HG03097 (cell line): ENCODE measurements at regions not wholly inside any gene's neighbourhood (a gene's known extent, or its start where the extent isn't known, plus 50 kb on each side); places are given as distances from the start of the nearest gene placed in this dataset.
"Not testable (repeated sequence)": the region's sequence is repeated elsewhere in the genome, so short reads cannot be mapped to it uniquely, and the experiment has no call there.

ENCODE experiments used
- ATAC-seq: cut with Tn5 transposase; IDR thresholded peaks from one replicate; pipeline ENCODE4 v1.9.1; 2021; ENCODE audit not compliant: unreplicated experiment, low FRiP score

- no peak for ATAC-seq
These were observed 1053.1 kb downstream of the STIM2 start for GRCh38 chr4:27913738-27914137.

DNA sequence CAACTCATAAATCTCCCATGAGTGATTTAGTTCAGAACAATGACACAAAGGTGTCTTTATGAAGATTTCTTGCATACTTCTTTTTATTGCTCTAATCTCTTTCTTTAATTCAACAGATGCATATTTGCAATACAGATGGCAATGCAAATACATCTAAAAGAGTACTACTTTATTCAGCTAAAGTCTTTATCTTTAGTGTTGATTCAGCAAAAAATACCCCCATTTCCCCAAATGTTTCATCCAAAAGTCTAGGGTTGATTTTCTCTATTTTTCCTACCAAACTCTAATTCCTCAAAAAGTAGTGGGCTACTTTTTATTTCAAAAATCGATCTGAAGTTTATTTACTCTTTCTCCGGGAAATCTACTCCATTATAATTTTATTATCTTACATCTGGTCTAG, 1055.2 kb downstream of the STIM2 start:
- ATAC-seq: no peak

DNA sequence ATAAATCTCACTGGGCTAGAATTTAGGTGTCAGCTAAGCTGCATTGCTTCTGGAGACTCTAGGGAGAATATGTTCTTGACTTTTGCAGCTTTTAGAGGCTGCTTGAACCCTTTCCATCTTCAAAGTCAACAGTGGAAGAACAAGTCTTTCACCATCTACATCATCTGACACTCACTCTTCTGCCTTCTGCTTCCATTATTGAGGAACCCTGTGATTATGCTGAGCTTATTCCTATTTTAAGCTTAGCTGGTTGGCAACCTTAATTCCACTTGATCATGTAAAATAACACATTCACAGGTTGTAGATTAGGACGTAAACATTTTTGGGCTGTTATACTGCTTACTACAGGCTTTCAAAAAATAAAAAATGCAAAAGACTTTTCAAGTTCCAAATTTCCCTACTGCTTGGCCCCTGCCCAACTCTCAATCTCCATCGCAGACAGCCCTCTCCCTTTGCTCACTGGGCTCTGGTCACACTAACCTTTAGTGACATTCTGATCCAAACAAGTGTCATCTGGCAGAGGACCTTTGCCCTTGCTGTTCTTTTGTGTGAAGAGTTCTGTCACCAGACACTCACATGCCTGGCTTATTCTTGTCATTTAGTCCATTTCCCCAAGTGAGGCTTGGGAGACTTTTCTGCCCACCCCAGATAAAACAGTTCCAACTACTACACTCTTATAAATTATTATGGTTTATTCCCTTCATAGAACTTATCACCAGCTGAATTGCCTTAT, 1056.0 kb downstream of the STIM2 start:
- no peak for ATAC-seq

DNA sequence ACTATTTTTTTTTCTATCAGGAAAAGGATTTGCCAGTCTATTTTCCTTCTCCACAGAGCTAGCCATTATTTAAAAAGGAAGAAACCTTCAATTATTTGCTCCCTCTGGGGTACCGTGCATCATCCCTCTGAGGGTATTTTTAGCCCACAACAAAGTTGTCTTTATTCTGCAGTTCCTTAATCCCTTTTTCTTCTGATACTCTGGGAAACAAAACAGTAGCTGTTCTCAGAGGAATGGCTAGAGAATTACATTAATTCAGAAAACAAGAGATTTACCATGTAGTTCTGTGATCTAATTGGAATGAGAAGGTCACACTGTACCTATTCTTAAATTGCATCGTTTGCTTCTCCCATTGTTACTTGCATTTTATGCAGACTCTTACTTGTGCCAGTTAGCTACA, 1056.7 kb downstream of the STIM2 start:
- ATAC-seq: no peak

- no peak for ATAC-seq
These were observed 1060.6 kb downstream of the STIM2 start for GRCh38 chr4:27921231-27921630.

GRCh38 chr4:27928761-27929540, 1068.3 kb downstream of the STIM2 start:
- no peak for ATAC-seq

- ATAC-seq: no peak
These were observed 1069.7 kb downstream of the STIM2 start for GRCh38 chr4:27930291-27930690.

- ATAC-seq: no peak
These were observed 1070.3 kb downstream of the STIM2 start for GRCh38 chr4:27930976-27931375.

DNA sequence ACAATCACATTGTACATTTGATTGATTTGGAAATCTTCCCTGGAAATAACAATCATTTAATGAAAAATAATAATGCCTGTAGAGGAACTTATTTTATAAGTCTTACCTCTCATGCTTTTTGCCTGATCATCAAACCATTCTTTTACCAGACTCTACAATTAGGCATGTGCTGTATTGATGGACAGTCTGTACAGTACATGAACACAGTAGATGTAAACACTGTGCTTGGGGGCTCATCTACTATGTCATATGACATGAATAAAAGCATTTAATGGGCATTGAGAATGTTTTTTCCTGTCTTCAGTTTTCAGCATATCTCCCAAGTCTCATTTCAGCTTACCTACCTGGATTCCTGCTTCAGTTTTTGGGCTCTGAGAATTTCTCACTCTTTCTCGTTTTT, 1070.9 kb downstream of the STIM2 start:
- ATAC-seq: no peak

GRCh38 chr4:27934871-27935270, 1074.2 kb downstream of the STIM2 start:
- ATAC-seq: no peak

- no peak for ATAC-seq
These were observed 1086.2 kb downstream of the STIM2 start for GRCh38 chr4:27946799-27947198.

- ATAC-seq: no peak
These were observed 1086.7 kb downstream of the STIM2 start for GRCh38 chr4:27947302-27947701.

DNA sequence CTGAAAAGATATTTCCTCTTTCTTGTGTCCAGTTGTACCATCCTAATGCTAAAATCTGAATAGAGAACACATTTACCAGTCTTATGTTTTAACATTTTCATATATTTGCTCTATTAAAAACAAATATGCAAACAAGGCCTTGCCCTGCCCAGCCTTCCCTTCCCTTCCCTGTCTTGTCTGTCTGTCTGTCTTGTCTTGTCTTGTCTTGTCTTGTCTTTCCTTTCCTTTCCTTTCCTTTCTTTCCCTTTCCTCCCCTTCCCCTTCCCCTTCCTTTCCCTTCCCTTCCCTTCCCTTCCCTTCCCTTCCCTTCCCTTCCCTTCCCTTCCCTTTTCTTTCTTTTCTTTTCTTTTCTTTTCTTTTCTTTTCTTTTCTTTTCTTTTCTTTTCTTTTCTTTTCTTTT, 1103.5 kb downstream of the STIM2 start:
- ATAC-seq: no peak

DNA sequence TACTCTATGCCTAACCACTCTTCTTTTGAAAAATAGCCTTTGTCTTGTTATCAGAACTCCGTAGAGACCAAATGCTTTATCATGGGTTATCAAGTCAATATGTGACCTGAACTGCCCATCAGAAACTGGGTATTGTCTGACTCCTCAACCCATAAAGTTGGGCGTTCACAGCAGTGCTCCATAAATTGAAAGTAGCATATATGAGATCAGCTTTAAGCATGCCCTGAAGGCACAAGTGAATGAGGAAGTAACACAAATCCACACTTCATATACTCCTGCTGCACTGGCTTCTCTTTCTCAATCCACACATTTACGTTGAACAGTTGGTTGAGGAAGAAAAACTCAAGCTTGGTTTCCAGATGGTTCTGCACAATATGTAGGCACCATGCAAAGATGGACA, 1106.0 kb downstream of the STIM2 start:
- no peak for ATAC-seq

- ATAC-seq: no peak
These were observed 1112.4 kb downstream of the STIM2 start for GRCh38 chr4:27973056-27973455.

GRCh38 chr4:27973700-27974099, 1113.1 kb downstream of the STIM2 start:
- ATAC-seq: no peak

- no peak for ATAC-seq
These were observed 1113.7 kb downstream of the STIM2 start for GRCh38 chr4:27974339-27974738.

DNA sequence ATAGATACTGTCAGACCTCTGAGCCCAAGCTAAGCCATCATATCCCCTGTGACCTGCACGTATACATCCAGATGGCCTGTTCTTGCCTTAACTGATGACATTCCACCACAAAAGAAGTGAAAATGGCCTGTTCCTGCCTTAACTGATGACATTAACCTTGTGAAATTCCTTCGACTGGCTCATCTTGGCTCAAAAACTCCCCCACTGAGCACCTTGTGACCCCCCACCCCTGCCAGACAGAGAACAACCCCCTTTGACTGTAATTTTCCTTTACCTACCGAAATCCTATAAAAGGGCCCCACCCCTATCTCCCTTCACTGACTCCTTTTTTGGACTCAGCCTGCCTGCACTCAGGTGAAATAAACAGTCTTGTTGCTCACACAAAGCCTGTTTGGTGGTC, 1114.2 kb downstream of the STIM2 start:
- not testable (repeated sequence) for ATAC-seq

- not testable (repeated sequence) for ATAC-seq
These were observed 1117.9 kb downstream of the STIM2 start for GRCh38 chr4:27978427-27979109.

- ATAC-seq: no peak
These were observed 1124.9 kb downstream of the STIM2 start for GRCh38 chr4:27985522-27985921.

DNA sequence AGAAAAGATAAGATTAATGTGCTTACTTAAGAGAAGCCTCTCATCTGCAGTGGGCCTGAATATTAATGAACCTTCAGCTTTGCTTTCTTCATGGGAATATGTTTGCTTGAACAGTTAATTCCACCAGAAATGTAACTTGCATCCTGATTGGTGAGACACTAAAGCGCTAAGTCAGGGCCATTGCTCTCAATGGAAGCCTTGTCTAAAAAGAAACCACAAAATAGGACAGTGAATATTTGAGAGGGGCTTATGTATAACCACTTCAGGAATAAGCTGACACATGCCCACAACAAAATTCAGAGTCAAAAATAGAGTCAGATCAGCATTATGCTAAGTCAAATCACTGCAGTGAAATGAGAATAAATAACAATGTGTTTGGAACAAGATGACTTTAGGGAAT, 1125.8 kb downstream of the STIM2 start:
- ATAC-seq: no peak

DNA sequence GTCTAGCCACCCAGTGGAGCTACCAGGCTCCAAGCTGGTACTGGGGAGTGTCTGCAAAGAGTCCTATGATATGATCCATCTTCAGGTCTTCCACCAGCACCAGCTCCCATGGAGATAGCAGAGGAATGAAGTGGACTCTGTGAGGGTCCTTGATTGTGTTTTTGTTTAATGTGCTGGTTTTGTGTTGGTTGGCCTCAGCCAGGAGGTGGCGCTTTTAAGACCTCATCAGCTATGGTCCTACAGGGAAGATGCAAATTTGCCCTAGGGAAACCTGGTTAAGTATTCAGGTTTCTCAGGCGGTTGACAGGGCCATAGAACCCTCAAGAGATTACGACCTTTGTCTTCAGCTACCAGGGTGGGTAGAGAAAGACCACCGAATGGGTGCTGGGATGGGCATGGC, 1141.1 kb downstream of the STIM2 start:
- ATAC-seq: no peak
